Bronchial epithelial cell (primary cell): ENCODE measurements at regions not wholly inside any gene's neighbourhood (a gene's known extent, or its start where the extent isn't known, plus 50 kb on each side); places are given as distances from the start of the nearest gene placed in this dataset.
A peak's percentile ranks its signal among the peaks of the same experiment; 100 is the strongest.

ENCODE experiments used
- DNase-seq: peaks from one replicate; pipeline ENCODE4 v3.0.0-alpha.2; 2010; ENCODE audit warnings: low read depth
- FAIRE-seq: peaks from 2 replicates; lab custom pipeline; 2011; peaks lifted over from hg19 to GRCh38; lab: Jason Lieb, UNC
- H3K27me3 ChIP-seq: 2 replicates; pipeline ENCODE4 v1.5.1; 2011; ENCODE audit warnings: low read length; ENCODE audit not compliant: control insufficient read depth, insufficient read depth
- H3K36me3 ChIP-seq: 2 replicates; pipeline ENCODE4 v1.5.1; 2011; ENCODE audit warnings: low read length; ENCODE audit not compliant: control insufficient read depth, insufficient read depth
- H3K4me3 ChIP-seq: 2 replicates; pipeline ENCODE4 v1.5.1; 2011; ENCODE audit warnings: mild to moderate bottlenecking, low read depth, low read length, control low read depth
- TF ChIP-seq, protein P1 (sequence below): IDR thresholded peaks from 2 replicates; pipeline ENCODE4 v1.5.1; 2011; ENCODE audit warnings: mild to moderate bottlenecking, moderate library complexity, low read length, control low read depth, inconsistent platforms; ENCODE audit not compliant: insufficient read depth, severe bottlenecking

GRCh38 chr5:6083311-6083978, 294.9 kb downstream of the MED10 start:
- Histone ChIP-seq H3K27me3 (no peaks in the 10 kb centered on the region), H3K4me3 (no peak overlapping the region), H3K36me3 (no peaks in the 10 kb centered on the region)
- TF ChIP-seq, protein P1, sequence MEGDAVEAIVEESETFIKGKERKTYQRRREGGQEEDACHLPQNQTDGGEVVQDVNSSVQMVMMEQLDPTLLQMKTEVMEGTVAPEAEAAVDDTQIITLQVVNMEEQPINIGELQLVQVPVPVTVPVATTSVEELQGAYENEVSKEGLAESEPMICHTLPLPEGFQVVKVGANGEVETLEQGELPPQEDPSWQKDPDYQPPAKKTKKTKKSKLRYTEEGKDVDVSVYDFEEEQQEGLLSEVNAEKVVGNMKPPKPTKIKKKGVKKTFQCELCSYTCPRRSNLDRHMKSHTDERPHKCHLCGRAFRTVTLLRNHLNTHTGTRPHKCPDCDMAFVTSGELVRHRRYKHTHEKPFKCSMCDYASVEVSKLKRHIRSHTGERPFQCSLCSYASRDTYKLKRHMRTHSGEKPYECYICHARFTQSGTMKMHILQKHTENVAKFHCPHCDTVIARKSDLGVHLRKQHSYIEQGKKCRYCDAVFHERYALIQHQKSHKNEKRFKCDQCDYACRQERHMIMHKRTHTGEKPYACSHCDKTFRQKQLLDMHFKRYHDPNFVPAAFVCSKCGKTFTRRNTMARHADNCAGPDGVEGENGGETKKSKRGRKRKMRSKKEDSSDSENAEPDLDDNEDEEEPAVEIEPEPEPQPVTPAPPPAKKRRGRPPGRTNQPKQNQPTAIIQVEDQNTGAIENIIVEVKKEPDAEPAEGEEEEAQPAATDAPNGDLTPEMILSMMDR = no peak
- DNase-seq = no peak
- FAIRE-seq = no peak

- Histone ChIP-seq H3K4me3 (no peak overlapping the region), H3K36me3 (no peaks in the 10 kb centered on the region), H3K27me3 (no peaks in the 10 kb centered on the region)
- FAIRE-seq = no peak
- TF ChIP-seq, protein P1 = no peak
- peak; percentile 33 for DNase-seq
Measured at GRCh38 chr5:6082685-6083084, 295.7 kb downstream of the MED10 start.

DNA sequence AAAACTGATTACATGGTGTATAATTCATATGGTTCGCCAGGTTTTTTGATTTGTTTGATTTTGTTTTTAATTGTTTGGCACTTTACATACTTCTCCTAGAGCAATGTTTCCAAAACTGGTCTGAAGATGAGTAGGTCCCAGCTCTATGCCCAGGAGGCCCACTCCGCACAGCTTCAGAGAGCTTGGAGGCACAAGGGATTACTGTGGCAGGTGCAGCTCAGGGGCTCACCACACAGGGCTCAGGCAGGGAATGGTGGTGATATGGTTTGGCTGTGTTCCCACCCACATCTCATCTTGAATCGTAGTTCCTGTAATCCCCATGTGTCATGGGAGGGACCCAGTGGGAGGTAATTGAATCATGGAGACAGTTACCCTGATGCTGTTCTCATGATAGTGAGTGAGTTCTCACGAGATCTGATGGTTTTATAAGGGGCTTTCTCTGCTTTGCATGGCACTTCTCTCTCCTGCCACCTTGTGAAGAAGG, 296.6 kb downstream of the MED10 start:
- FAIRE-seq = no peak
- Histone ChIP-seq H3K27me3 (no peaks in the 10 kb centered on the region), H3K36me3 (no peaks in the 10 kb centered on the region), H3K4me3 (no peak overlapping the region)
- no peak for DNase-seq
- TF ChIP-seq, protein P1 = no peak

DNA sequence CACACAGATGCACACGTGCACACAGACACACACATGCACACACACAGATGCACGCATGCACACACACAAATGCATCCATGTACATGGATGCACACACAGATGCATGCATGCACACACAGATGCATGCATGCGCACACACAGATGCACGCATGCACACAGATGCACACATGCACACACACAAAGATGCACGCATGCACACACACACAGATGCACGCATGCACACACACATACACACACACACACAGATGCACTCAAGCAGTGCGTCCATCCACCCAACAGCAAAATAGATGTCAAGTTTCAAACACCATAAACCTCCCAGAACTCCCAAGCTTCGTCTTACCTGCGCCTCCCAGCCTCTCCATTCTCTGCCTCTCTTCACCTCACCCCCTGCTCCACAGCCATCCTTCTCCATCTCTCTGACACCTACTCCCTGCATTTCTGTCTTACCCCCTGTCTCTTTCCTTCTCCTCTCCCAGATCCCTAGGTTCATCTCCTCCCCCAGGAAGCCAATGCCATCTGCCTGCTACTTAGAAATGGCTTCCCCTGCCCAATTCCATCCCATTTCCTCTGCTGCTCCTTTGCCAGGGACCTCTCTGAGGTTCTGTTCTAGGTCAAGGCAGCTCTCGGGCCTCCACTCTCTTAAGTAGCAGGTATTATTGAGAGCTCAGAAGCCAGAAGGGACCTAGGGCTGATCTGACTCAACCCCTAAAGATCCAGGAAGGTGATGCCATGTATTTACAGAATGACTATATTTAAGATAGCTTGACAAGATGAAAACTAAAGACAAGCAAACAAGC, 297.2 kb downstream of the MED10 start:
- H3K36me3 ChIP-seq = no peaks in the 10 kb centered on the region
- FAIRE-seq = peak; percentile 58
- TF ChIP-seq, protein P1 = no peak
- no peak overlapping the region for H3K4me3 ChIP-seq
- DNase-seq = peak; percentile 54
- H3K27me3 ChIP-seq = no peaks in the 10 kb centered on the region

DNA sequence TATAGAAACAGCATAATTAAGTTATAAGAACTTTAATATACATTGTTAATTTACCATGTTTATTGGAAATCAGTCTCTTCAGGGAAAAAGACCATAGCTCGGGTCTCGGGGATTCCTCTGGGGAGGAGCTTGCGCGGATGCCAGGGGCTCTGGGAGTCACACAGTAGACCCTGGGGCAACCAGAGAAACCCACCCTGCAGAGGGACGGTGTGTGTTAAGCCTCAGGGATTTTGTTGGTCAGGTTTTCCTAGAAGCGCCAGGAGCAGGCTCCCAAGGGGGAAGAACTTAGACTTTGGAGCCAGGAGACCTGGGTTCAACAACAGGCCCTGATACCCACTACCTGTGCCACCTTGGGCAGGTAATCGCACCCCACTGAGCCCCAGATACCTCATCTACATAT, 297.9 kb downstream of the MED10 start:
- FAIRE-seq = no peak
- TF ChIP-seq, protein P1 = no peak
- Histone ChIP-seq H3K36me3 (no peaks in the 10 kb centered on the region), H3K27me3 (no peaks in the 10 kb centered on the region), H3K4me3 (no peak overlapping the region)
- DNase-seq = no peak
